ENCODE measurements at regions not wholly inside any gene's neighbourhood (a gene's known extent, or its start where the extent isn't known, plus 50 kb on each side); places are given as distances from the start of the nearest gene placed in this dataset.

DNA sequence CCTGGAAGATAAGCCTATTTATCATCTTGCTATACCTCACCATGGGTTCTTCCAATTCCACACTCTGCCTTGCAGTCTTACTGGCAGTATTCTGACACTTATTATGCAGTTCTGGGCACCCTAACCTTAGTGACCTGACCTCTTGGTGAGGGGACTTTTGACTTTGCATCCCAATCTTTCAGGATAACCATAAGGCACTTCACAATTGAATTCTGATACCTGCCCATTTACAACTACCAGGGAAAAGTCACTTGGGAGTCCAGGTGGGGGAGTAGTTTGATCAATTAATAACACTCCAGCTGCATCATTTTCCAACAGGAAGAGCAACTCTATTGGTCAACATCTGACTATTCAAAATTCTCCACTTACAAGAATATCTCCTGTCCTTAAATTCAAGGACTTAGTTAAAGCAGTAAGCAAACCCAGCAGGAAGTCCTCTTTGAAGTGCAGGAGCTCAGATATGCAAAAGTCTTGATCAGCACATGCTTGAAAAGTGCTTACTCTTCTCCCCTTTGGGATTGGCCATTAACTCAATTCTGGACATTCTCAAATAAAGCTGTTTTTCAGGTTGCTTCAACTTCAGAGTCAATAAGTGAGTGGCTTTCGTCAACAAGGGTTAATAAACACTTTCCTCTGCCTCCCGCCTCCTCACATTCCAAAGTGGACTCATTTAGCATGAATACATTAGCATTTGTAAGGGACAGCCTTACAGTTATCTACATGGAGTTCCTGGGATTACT lies 177.4 kb upstream of the NRIP1 start:
- no peak for DNase-seq (ENCODE audit: low read depth in 2 of 2)

DNA sequence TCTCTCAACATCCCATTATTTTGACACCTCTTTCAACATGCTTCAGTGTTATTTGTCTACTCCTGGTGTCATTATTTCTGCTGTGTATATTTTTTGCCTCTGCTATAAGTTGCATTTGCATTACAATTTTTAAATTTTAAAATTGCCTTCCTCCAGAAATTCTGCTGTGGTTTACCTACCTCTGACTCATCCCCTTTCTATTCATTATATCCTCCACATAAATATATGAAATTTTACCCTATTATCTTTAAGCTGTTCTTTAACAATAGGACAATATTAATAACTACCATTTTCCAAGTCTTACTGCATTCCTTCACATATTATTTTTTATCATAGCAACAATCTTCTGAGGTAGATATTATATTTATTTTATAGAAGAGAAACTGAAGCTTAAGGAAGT lies 178.1 kb upstream of the NRIP1 start:
- no peak for DNase-seq (ENCODE audit: low read depth in 2 of 2)

DNA sequence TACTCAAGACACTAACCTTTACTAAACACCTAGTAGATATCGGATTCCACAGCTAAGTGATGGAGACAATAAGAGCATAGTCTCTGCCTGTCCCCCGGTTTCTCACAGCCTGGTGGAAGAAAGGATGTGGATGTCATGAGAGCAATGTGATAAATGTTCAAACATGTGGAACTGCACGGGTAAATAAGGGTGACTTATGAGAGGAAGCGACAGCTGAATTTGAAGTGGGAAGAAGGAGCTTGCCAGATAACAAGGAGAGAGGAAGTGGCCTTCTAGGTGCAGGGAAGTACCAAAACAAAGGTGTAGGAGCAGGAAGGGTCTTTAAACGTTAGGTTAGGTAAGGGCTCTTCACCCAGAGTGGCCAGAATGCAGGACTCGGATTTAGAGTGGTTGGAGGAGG lies 178.6 kb upstream of the NRIP1 start:
- DNase-seq (ENCODE audit: low read depth in 2 of 2) = no peak

DNA sequence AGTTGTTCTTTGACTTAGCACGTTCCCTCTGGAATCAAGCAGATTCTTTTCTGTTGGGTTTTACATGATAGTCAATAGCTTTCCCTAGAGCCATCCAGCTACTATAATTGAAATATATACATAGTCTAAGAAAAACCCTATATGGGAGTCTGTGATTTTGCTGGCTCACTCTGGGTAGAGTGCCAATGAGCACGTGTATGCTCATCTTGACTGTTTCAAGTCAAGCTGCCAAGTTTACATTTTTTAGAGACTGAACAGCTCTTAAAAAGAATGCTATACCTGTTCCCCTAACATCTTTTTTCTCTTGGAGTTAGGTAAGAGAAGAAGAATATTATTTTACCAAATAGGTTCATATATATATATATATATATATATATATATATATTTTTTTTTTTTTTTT lies 182.8 kb upstream of the NRIP1 start:
- no peak for DNase-seq (ENCODE audit: low read depth in 2 of 2)

DNA sequence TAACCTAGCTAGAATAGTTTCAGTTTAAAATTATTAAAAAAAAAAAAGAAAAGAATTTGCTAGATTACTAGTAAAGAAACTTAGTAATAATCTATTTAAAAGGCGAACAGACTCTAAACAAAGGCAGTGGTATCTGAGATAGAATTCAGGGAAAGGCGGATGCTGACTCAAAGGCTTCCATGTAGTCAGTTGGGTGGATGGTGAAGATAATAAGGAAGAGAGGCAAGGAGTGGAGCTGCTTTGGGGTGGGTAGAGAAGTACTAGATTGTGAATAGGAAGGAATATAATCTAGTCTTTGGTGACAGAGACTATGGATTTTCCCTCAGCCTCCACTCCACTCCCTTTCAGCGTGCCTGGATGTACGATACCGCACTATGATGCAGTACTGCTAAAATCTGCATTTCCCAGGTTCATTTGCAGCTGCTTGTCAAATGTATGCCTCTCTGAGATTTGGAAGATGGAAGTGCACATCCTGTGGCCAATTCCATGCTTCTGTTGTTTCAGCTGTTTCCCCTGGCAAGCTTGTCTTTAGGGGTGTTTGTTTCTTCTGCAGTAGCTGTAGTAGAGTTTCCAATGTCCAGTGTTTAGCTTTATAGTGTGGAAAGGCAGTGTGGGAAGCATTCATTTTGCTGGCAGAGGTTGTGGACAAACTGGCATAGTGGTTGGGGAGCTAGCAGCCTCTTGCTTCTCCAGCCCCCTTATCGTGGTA lies 184.6 kb upstream of the NRIP1 start:
- no peak for DNase-seq (ENCODE audit: low read depth in 2 of 2)

DNA sequence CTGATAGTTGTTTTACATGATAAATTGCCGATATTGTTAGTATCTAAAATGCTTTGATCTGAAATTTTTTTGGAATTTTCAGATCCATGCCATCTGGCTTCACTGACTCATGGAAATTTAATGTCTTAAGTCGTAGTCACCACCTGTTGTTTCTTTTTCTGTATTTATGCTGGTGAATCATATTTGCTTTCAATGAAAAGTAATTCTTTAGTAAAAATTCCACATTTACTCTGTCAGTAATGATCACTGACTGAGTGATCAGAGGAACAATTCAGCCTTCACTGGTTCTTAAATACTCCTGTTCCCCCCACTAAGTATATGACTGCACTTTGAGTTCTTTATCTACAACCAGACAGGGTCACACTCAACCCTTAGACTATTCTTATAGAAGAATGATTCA lies 185.6 kb upstream of the NRIP1 start:
- DNase-seq (ENCODE audit: low read depth in 2 of 2) = no peak

DNA sequence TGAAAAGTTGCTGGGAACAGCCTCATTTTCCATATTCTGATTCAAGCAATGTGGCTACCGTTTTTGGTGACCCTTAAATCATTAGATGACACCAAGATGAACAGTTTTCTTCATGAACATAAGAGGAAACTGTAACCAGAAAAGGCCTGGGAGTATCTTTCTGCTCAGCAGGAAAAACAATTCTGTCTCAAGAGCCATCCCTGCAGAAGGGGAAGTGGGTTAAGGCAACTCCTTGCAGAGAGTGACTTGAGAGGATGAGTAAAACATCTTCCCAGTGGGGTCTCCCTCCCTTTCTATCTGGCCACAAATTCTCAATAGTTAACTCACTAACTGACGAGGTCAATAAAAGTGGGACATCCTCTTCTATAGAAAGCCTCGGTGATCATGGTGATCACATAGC lies 187.6 kb upstream of the NRIP1 start:
- DNase-seq (ENCODE audit: low read depth in 2 of 2) = no peak

DNA sequence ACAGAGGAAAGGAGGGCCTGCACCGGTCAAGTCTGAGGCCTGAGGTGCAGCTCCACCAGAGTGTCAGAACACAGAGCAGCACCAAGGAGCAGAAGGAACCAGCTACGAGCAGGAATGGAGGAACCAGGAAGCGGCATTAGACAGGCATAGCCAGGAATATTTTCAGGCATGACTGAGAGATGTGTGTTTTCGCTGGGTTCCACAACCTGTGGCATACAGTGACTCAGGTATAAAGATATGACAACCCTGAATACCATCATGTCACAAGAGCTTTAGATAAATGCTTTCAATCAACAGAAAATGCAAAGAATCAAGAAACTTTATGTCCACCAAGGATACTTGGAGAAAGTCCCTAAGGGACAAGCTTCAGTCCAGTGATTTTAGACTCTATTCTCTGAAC lies 189.3 kb upstream of the NRIP1 start:
- DNase-seq (ENCODE audit: low read depth in 2 of 2) = no peak

DNA sequence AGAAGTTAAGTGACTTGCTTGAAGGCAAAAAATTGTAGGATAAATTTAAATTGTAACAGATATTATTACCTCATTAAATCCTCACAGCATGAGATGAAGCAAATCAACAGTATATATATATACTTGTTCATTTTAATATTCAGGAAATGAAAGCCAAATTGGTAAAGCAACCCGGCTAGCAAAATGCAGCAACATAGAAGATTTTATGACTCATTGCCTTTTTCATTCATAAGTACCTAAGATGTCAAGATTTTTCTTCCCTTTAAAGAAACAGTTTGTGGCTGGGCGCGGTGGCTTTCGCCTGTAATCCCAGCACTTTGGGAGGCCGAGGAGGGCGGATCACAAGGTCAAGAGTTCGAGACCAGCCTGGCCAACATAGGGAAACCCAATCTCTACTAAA lies 190.5 kb upstream of the NRIP1 start:
- no peak for DNase-seq (ENCODE audit: low read depth in 2 of 2)

DNA sequence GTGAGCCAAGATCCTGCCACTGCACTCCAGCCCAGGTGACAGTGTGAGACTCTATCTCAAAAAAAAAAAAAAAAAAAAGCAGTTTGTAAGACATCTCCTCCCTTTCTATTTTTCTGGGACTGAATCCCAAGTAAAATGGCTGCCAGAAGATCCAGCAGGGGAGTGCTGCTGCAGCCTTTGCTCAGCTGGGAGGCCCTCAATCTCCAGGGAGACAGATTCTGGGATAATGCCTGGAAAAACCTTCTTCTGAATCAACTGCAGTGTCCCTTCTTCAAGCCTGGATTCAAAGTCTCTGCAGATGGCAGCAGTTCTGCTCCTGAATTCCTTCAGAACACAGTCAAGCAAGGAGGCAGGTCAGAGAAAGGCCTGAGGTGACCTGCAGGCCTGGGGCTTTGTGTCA lies 191.0 kb upstream of the NRIP1 start:
- DNase-seq (ENCODE audit: low read depth in 2 of 2) = no peak

DNA sequence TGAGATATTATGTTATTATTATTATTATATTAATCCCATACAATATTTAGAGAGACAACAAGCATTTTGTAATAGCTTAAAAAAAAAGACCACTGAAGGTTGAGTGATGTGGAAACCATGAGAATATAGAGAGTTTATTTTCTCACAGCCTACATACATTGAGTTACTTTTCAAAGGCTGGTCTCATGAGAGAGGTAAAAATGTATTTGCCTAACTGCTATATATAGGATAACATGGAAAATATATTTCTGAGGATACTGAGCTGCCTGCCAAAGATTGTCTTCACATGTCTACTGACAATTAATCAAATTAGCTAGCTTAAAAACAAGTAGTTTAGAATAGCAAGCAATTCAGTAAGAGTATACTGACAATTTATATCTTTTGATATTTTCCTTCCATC lies 192.2 kb upstream of the NRIP1 start:
- DNase-seq (ENCODE audit: low read depth in 2 of 2) = no peak

DNA sequence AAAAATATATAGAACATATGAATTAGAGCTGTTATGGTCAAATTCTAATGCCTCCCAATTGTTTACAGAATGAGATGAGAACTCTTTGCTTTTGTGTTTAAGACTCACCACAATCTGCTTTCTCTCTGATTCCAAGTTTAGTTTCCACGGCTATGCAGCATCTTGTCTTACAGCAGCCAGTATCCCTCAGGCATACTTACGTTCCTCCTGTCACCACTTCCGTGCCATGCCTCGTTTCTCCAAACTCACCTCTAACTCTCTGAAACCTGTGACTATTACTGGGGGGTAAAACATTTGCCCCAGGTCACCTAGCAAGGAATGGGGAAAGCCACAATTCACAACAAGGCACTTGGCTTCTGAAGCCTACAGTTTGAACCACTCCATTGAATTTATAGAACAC lies 192.8 kb upstream of the NRIP1 start:
- DNase-seq (ENCODE audit: low read depth in 2 of 2) = no peak

DNA sequence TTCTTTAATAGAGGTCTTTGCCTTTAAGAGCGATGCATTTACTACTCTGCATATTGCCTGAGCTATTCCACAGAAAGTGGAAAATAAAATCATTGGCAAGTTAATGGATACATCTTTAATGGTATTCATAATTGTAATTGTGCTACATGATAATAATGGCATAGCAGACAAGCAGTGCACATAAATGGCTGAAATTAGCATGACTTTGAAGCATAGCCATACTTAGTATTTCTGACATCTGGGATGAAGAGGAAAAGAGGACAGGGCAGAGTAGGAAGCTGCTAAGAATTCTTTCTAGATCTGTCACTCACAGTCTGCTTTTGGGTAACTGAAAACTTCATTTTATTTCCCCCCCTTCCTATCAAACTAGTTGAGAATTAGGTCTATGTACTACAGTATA lies 195.0 kb upstream of the NRIP1 start:
- no peak for DNase-seq (ENCODE audit: low read depth in 2 of 2)

DNA sequence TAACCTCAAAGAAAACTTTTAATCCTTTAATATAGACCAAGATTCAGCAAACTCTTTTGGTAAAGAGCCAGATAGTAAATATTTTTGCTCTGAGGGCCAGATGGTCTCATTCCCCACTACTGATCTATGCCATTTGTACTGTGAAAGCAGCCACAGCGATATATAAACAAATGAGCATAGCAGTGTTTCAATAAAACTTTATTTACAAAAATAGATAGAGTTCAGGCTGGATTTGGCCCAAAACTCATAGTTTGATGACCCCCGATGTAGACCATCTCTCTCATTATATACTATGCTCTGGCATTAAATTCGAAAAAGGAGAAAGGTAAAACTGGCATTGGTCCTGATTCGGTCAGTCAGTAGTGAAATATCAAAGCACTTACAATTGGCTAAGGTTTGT lies 195.8 kb upstream of the NRIP1 start:
- DNase-seq (ENCODE audit: low read depth in 2 of 2) = no peak

DNA sequence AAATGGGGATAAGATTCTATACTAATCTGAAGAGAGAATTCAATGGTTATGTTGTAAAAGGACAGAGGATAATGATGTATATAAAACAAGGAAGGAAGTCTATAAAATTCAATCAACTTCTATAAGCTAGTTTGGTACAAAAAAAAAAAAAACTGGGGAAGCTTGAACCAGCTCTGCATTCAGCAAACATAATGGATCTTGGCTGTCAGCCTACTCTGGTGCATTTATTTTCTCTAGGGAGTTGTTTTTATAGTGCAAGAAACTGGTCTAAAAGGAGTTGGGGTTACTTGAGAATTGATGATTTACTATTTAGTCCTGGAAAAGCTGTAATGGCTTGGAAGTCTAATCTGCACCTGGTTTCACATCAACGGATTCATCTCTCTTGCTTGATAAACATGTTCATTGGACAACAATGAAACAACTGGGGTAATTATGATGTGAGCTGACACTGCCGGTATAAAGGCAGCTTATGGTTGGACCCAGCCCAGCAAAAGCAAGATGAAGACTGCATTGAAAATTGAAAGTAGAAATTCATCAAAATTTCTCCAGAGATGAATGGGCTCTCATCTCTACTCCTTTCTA lies 199.4 kb upstream of the NRIP1 start:
- DNase-seq (ENCODE audit: low read depth in 2 of 2) = no peak

DNA sequence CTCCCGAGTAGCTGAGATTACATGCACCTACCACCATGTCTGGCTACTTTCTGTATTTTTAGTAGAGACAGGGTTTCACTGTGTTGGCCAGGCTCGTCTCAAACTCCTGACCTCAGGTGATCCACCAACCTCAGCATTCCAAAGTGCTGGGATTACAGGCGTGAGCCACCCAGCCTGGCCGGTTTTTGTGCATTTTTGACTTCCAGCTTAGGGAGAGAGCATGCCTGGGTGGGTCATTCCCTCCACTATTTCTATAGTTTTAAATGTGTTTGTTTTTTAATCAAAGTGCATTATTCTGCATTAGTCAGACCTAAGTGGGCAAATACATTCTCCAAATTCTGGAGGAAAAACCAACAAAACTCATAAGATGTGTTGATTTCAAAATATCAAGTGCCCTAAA lies 207.4 kb upstream of the NRIP1 start:
- no peak for DNase-seq (ENCODE audit: low read depth in 2 of 2)

DNA sequence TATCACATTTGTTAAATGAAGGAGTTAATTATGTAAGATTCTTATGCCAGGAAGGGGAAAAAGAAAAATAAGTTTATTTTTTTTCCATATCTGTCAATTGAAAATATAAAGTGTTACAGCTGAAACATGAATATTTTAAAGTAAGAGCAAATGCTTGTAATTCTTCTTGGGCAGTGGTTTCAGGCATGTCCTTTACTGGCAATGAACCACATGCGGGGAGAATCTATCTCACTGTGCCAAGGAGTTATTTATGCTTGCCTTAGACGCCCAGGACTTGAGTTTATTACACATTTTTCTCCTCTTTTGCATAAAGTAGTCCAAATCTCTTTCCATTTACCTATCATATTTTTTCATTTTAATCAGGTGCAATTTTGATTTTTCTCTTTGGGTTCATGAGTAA lies 207.8 kb upstream of the NRIP1 start:
- no peak for DNase-seq (ENCODE audit: low read depth in 2 of 2)

DNA sequence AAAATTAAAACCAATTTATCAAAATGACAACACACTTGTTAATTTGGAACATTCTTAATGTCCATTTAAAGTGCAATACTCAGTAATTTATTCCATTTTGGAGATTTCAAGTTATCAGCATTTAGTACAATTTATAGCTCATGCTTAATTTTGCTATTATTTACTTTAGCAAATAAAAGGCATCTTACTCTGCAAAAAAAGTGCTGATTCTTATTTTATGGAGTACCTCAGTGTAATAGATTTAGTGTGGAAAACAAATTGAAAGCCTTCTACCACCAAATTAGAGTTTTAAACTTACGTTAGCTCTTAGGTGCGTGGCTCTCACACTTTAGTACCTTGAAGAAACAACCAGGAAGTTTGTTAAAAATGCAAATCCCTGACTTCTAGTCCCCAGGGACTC lies 208.4 kb upstream of the NRIP1 start:
- DNase-seq (ENCODE audit: low read depth in 2 of 2) = no peak

DNA sequence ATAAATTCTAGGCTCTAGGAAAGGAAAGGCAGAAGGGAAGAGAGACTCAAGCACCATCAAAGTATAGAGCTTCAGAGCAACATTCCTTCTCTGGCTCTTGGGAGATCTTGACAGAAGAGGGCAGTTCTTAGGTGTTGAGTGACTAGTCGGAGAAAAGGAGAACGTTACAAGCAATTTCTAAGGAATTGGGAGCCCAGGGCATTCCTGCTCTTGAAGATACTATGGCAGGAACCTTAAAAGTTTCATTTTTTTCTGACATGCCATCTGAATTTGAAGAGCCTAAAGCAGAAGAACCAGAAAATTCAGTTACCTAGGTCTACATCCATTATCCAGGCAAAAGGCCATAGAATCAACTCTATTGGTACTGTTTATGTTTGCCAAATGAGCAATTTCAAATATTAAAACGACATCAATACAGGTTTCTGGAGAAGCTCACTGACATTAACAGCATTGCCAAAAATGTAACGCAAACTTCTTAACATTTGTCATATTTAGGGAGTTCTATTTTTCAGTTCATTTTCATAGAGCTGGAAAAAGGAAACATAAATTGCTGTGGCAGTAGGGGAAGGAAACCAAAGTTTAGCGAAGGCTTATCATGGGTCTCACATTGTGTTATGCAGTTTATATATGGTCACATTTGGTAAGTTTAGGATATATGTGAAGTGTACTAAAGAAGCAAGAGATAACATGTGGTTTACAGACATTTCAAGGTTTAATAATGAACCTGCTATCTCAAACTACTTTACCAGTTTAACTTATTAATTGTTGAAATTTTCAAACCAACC lies 210.1 kb upstream of the NRIP1 start:
- DNase-seq (ENCODE audit: low read depth in 2 of 2) = no peak

DNA sequence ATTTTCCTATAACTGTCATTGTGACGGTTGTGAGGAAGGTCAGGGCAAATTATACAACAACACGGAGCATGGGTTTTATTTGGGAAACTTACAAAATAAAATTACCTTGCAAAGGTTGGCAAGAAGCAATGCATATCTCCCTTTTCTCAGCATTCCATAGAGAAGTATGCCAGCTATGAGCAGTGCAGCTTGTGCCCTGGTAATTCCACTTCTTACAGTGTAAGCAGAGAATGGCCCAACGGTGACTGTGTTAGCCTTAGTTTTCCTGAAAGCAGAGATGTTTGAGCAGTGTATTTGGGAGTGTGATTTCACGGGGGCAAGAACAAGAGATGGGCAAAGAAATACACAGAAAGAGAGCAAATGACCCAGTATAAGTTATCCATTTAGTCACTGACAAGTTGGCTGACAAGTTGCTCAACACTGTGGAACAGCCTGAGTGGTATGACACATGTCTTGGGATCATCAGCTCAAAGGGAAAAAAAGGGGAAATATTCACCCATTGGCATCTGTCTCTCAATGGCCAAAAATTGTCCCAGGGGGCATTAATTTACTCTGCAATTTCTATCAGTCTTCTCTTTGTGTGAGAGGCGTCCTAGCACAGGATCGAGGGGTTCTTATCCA lies 210.9 kb upstream of the NRIP1 start:
- DNase-seq (ENCODE audit: low read depth in 2 of 2) = no peak

DNA sequence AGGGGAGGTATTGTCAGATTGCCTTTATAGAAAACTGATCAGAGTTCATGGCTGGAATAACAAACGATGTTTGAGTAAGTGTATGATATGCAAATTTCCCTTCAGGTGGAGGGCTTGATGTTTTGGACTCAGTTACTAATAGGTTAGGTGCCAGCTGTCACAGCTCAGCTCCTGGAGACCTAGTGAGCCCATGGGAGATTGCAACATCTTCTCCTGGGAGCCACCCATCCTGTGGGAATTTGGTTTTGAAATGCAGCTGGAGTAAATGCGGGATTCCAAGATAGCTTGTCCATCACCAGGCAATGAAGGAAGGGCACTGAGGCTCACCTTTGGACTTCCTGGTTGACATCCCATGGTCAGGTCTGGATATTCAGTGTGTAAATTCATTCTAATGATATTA lies 211.4 kb upstream of the NRIP1 start:
- no peak for DNase-seq (ENCODE audit: low read depth in 2 of 2)

DNA sequence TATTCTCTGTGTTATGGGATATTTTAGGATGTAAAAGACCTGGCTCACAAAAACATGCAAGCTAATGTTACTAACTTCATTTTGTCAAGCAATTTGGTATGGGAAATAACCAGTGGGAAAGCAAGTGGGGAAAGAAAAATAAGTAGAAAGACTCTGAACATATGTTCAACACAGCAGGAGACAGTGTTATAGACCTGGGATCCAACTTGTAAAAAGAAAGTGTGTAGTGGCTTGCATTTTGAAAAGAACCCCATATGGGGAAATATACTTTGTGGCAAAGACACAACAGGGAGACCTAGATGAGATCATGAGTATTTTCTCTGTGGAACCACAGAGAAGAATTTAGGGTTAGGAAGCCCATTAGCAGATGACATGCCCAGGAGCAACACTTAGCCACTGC lies 212.7 kb upstream of the NRIP1 start:
- no peak for DNase-seq (ENCODE audit: low read depth in 2 of 2)

Data from stimulated activated CD8-positive, alpha-beta memory T cell treated with anti-CD3 and anti-CD28 coated beads, Interleukin-15, amount 100 ng/mL, for 48 hours (primary cell).